CD14-positive monocyte (primary cell): ENCODE measurements at regions not wholly inside any gene's neighbourhood (a gene's known extent, or its start where the extent isn't known, plus 50 kb on each side); places are given as distances from the start of the nearest gene placed in this dataset.

ENCODE experiments used
- DNase-seq, 3 donors: peaks; one replicate each; pipeline ENCODE4 v3.0.0-alpha.2; 2011 to 2022
- H2AFZ ChIP-seq: 2 replicates; pipeline ENCODE4 v1.6.0; 2012; ENCODE audit warnings: mild to moderate bottlenecking, low read depth, low read length, inconsistent platforms; ENCODE audit not compliant: insufficient read depth, poor library complexity, severe bottlenecking
- H3K27ac ChIP-seq, 2 donors: 1 replicate in 1 of 2; 2 replicates in 1 of 2; pipeline ENCODE4 v1.5.1; 2012 to 2013; ENCODE audit warnings: low read length in 2 of 2, control low read depth in 1 of 2, inconsistent platforms in 1 of 2, low read depth in 1 of 2, mild to moderate bottlenecking in 1 of 2
- H3K27me3 ChIP-seq, 2 donors: one replicate each; pipeline versions ENCODE4 v1.6.0 to v1.6.1; 2011 to 2013; ENCODE audit warnings: low read length in 2 of 2; ENCODE audit not compliant: control insufficient read depth in 2 of 2, insufficient read depth in 2 of 2
- H3K36me3 ChIP-seq, 2 donors: replicated peaks in 1 of 2; 1 replicate in 1 of 2; 2 replicates in 1 of 2; pipeline versions ENCODE4 v1.5.1 to v1.6.1; 2012 to 2013; ENCODE audit warnings: low read length in 2 of 2, control low read depth in 1 of 2, inconsistent platforms in 1 of 2, mild to moderate bottlenecking in 1 of 2; ENCODE audit not compliant: insufficient read depth in 2 of 2, control insufficient read depth in 1 of 2
- H3K4me1 ChIP-seq, 2 donors: 1 replicate in 1 of 2; 2 replicates in 1 of 2; pipeline versions ENCODE4 v1.5.1 to v1.6.1; 2012 to 2013; ENCODE audit warnings: low read length in 2 of 2, control low read depth in 1 of 2, inconsistent platforms in 1 of 2, mild to moderate bottlenecking in 1 of 2, moderate library complexity in 1 of 2; ENCODE audit not compliant: insufficient read depth in 2 of 2, control insufficient read depth in 1 of 2
- H3K4me2 ChIP-seq: replicated peaks from 2 replicates; pipeline ENCODE3; 2012; ENCODE audit warnings: low read length, moderate library complexity, mild to moderate bottlenecking; ENCODE audit not compliant: poor library complexity, severe bottlenecking; ENCODE audit errors: extremely low read depth
- H3K4me3 ChIP-seq, 3 experiments: fragments of 200-600 bp in 1 of 3; sonication (generic) in 1 of 3; replicated peaks in 1 of 3; 1 replicate in 2 of 3; 2 replicates in 1 of 3; pipeline ENCODE4 v1.5.1; 2011 to 2013; ENCODE audit warnings: low read length in 3 of 3, mild to moderate bottlenecking in 3 of 3, control low read depth in 2 of 3, low read depth in 2 of 3, inconsistent platforms in 1 of 3, moderate library complexity in 1 of 3
- H3K79me2 ChIP-seq: 2 replicates; pipeline ENCODE4 v1.6.0; 2012; ENCODE audit warnings: mild to moderate bottlenecking, control low read depth, inconsistent platforms, low read length, moderate library complexity; ENCODE audit not compliant: insufficient read depth
- H3K9ac ChIP-seq: 2 replicates; pipeline ENCODE4 v1.6.0; 2017; ENCODE audit warnings: low read length, mild to moderate bottlenecking; ENCODE audit not compliant: insufficient read depth, poor library complexity, severe bottlenecking
- H3K9me3 ChIP-seq, 2 donors: replicated peaks in 1 of 2; 1 replicate in 1 of 2; 2 replicates in 1 of 2; pipeline versions ENCODE4 v1.5.1 to v1.6.1; 2012 to 2013; ENCODE audit warnings: low read length in 2 of 2, control low read depth in 1 of 2; ENCODE audit not compliant: control insufficient read depth in 1 of 2, insufficient read depth in 1 of 2
- H4K20me1 ChIP-seq: 2 replicates; pipeline ENCODE4 v1.6.0; 2012; ENCODE audit warnings: mild to moderate bottlenecking, low read length, control low read depth, moderate library complexity; ENCODE audit not compliant: insufficient read depth
- H3K27ac Mint-ChIP-seq, 7 donors: one replicate each; pipeline ENCODE4 v1.8.0; 2020; ENCODE audit warnings: mild to moderate bottlenecking in 7 of 7, mixed read lengths in 7 of 7, moderate library complexity in 6 of 7, inconsistent platforms in 2 of 7
- H3K27me3 Mint-ChIP-seq, 3 donors: one replicate each; pipeline ENCODE4 v1.8.0; 2021 to 2022; ENCODE audit warnings: low read depth in 3 of 3, mild to moderate bottlenecking in 3 of 3, mixed read lengths in 3 of 3, moderate library complexity in 3 of 3, inconsistent platforms in 1 of 3
- H3K36me3 Mint-ChIP-seq, 2 donors: one replicate each; pipeline ENCODE4 v1.8.0; 2020; ENCODE audit warnings: mixed read lengths in 2 of 2, inconsistent platforms in 1 of 2, mild to moderate bottlenecking in 1 of 2
- H3K4me1 Mint-ChIP-seq: one replicate; pipeline ENCODE4 v1.8.0; 2020; ENCODE audit warnings: mild to moderate bottlenecking, mixed read lengths
- H3K4me3 Mint-ChIP-seq, 2 donors: one replicate each; pipeline ENCODE4 v1.8.0; 2020; ENCODE audit warnings: mild to moderate bottlenecking in 2 of 2, mixed read lengths in 2 of 2, moderate library complexity in 1 of 2
- H3K9me3 Mint-ChIP-seq, 7 donors: one replicate each; pipeline ENCODE4 v1.8.0; 2020 to 2022; ENCODE audit warnings: mixed read lengths in 7 of 7, mild to moderate bottlenecking in 6 of 7, moderate library complexity in 6 of 7, inconsistent platforms in 2 of 7
- CTCF ChIP-seq: fragments of 200-600 bp; IDR thresholded peaks from one replicate; pipeline ENCODE4 v1.8.0; 2022; ENCODE audit warnings: antibody characterized with exemption, mild to moderate bottlenecking
- WGBS: methylation state at CpG from one replicate; pipeline ENCODE4 v1.1.5; 2013; ENCODE audit warnings: missing lambda C conversion rate; ENCODE audit not compliant: insufficient coverage; 5-methylcytosine and 5-hydroxymethylcytosine counted together
- intact Hi-C, 2 donors: fragments of 100-400 bp; cut with micrococcal nuclease; formaldehyde crosslinking; loops; one replicate each; pipeline versions ENCODE4 v1.15.0 to v1.15.1; 2023

GRCh38 chr12:9335867-9336266, 127.7 kb upstream of the PZP start:
- TF ChIP-seq CTCF = no peak
- Mint-ChIP-seq H3K27ac (no peak overlapping the region), H3K4me3 (no peak overlapping the region), H3K36me3 (peaks cover 4 to 6% of the 10 kb centered on the region in 2 donors), H3K4me1 (peaks cover 24% of the 10 kb centered on the region), H3K9me3 (peaks cover 11 to 25% (median 18%) of the 10 kb centered on the region in 7 donors), H3K27me3 (peaks cover 0 to 7% (median 5%) of the 10 kb centered on the region in 3 donors)
- H4K20me1 ChIP-seq = no peaks in the 10 kb centered on the region
- no peak for DNase-seq
- H3K27me3 ChIP-seq = no peaks in the 10 kb centered on the region
- no peaks in the 10 kb centered on the region for H3K36me3 ChIP-seq
- H3K4me3 ChIP-seq = no peak overlapping the region
- no peaks in the 10 kb centered on the region for H3K79me2 ChIP-seq
- no peak overlapping the region for H3K4me2 ChIP-seq
- no peak overlapping the region for H2AFZ ChIP-seq
- no peak overlapping the region for H3K27ac ChIP-seq
- peaks cover 0 to 18% of the 10 kb centered on the region in 2 donors for H3K9me3 ChIP-seq
- H3K4me1 ChIP-seq = peaks cover 21 to 22% of the 10 kb centered on the region in 2 donors
- no peak overlapping the region for H3K9ac ChIP-seq
- intact Hi-C loops = no loop called here
- 91% methylated on average over 4 of the region's 5 CpGs for WGBS

GRCh38 chr12:9334964-9335363, 126.8 kb upstream of the PZP start:
- peaks cover 11 to 25% (median 18%) of the 10 kb centered on the region in 7 donors for H3K9me3 Mint-ChIP-seq
- WGBS = 100% methylated on average over 3 of the region's 5 CpGs
- Histone ChIP-seq H3K27me3 (no peaks in the 10 kb centered on the region), H3K4me2 (no peak overlapping the region), H2AFZ (no peak overlapping the region), H3K4me3 (no peak overlapping the region), H4K20me1 (no peaks in the 10 kb centered on the region), H3K4me1 (peaks cover 21 to 22% of the 10 kb centered on the region in 2 donors), H3K9me3 (peaks cover 0 to 18% of the 10 kb centered on the region in 2 donors), H3K9ac (no peak overlapping the region), H3K27ac (no peak overlapping the region), H3K79me2 (no peaks in the 10 kb centered on the region), H3K36me3 (no peaks in the 10 kb centered on the region)
- intact Hi-C loops = no loop called here
- no peak for TF ChIP-seq CTCF
- no peak for DNase-seq
- peaks cover 24% of the 10 kb centered on the region for H3K4me1 Mint-ChIP-seq
- no peak overlapping the region for H3K4me3 Mint-ChIP-seq
- peak overlapping the region in 1 of 7 donors; percentile 81 for H3K27ac Mint-ChIP-seq
- H3K36me3 Mint-ChIP-seq = peaks cover 4 to 6% of the 10 kb centered on the region in 2 donors
- H3K27me3 Mint-ChIP-seq = peaks cover 0 to 7% (median 5%) of the 10 kb centered on the region in 3 donors
